HEK293 (cell line): ENCODE measurements at regions not wholly inside any gene's neighbourhood (a gene's known extent, or its start where the extent isn't known, plus 50 kb on each side); places are given as distances from the start of the nearest gene placed in this dataset.

Experiments
- CTCF ChIA-PET: fragments of 350-600 bp; formaldehyde crosslinking; extraction: SDS; loops from one replicate; lab custom pipeline; 2021; ENCODE audit warnings: antibody characterized with exemption; lab: Yijun Ruan, JAX
- POLR2A ChIA-PET: fragments of 300-600 bp; formaldehyde crosslinking; extraction: SDS; loops from one replicate; lab custom pipeline; 2020; ENCODE audit warnings: antibody characterized with exemption, inconsistent platforms; lab: Yijun Ruan, JAX
- H3K27ac ChIP-seq: fragments of 200-500 bp; sonication (Bioruptor generic); 2 replicates; pipeline ENCODE4 v1.5.1; 2014; ENCODE audit warnings: low read depth, low read length, control low read depth, inconsistent platforms; ENCODE audit errors: extremely low read depth
- H3K36me3 ChIP-seq, 2 experiments: fragments of 200-500 bp in 1 of 2; sonication (Bioruptor generic) in 1 of 2; 1 replicate in 1 of 2; 2 replicates in 1 of 2; pipeline ENCODE4 v1.5.1; 2014 to 2017; ENCODE audit warnings: inconsistent platforms in 2 of 2, low read length in 2 of 2; ENCODE audit not compliant: control insufficient read depth in 2 of 2, insufficient read depth in 1 of 2
- H3K4me1 ChIP-seq: fragments of 200-500 bp; sonication (Bioruptor generic); 2 replicates; pipeline ENCODE4 v1.5.1; 2014; ENCODE audit warnings: mild to moderate bottlenecking, low read length, inconsistent platforms; ENCODE audit not compliant: control insufficient read depth, insufficient read depth
- H3K4me3 ChIP-seq: 2 replicates; pipeline ENCODE4 v1.5.1; 2011; ENCODE audit warnings: low read depth, mild to moderate bottlenecking, control low read depth, low read length, moderate library complexity
- H3K9me3 ChIP-seq: fragments of 200-500 bp; sonication (Bioruptor generic); 2 replicates; pipeline ENCODE4 v1.5.1; 2014; ENCODE audit warnings: low read depth, low read length, inconsistent platforms; ENCODE audit not compliant: control insufficient read depth, insufficient read depth
- FEZF1 ChIP-seq: fragments of 450-650 bp; formaldehyde crosslinking; IDR thresholded peaks from 2 replicates; pipeline ENCODE4 v1.5.1; 2016; ENCODE audit warnings: missing biosample characterization, missing genetic modification characterization
- WT1 ChIP-seq: fragments of 450-650 bp; formaldehyde crosslinking; IDR thresholded peaks from 2 replicates; pipeline ENCODE4 v1.5.1; 2016; ENCODE audit warnings: missing biosample characterization, missing genetic modification characterization
- ZBTB17 ChIP-seq: fragments of 450-650 bp; formaldehyde crosslinking; IDR thresholded peaks from 2 replicates; pipeline ENCODE4 v1.5.1; 2016; ENCODE audit warnings: missing biosample characterization, missing genetic modification characterization
- ZBTB48 ChIP-seq: fragments of 450-650 bp; formaldehyde crosslinking; IDR thresholded peaks from 2 replicates; pipeline ENCODE4 v1.5.1; 2016; ENCODE audit warnings: missing biosample characterization, missing genetic modification characterization
- ZFHX2 ChIP-seq: fragments of 450-650 bp; formaldehyde crosslinking; conservative IDR thresholded peaks from 2 replicates; pipeline ENCODE4 v1.5.1; 2016; ENCODE audit warnings: missing biosample characterization, missing genetic modification characterization
- ZNF114 ChIP-seq: fragments of 450-650 bp; formaldehyde crosslinking; IDR thresholded peaks from 2 replicates; pipeline ENCODE4 v1.5.0; 2017; ENCODE audit warnings: missing biosample characterization, missing genetic modification characterization
- ZNF132 ChIP-seq: fragments of 450-650 bp; formaldehyde crosslinking; IDR thresholded peaks from 2 replicates; pipeline ENCODE4 v1.5.1; 2017; ENCODE audit warnings: missing biosample characterization, missing genetic modification characterization, borderline replicate concordance
- ZNF140 ChIP-seq: fragments of 450-650 bp; formaldehyde crosslinking; IDR thresholded peaks from 2 replicates; pipeline ENCODE4 v1.5.1; 2016; ENCODE audit warnings: missing biosample characterization, missing genetic modification characterization
- ZNF146 ChIP-seq: fragments of 450-650 bp; formaldehyde crosslinking; IDR thresholded peaks from 2 replicates; pipeline ENCODE4 v1.5.1; 2016; ENCODE audit warnings: missing biosample characterization, missing genetic modification characterization
- ZNF169 ChIP-seq: fragments of 450-650 bp; formaldehyde crosslinking; IDR thresholded peaks from 2 replicates; pipeline ENCODE4 v1.5.1; 2016; ENCODE audit warnings: missing biosample characterization, missing genetic modification characterization
- ZNF2 ChIP-seq: fragments of 450-650 bp; formaldehyde crosslinking; IDR thresholded peaks from 2 replicates; pipeline ENCODE4 v1.5.1; 2016; ENCODE audit warnings: missing biosample characterization, missing genetic modification characterization
- ZNF214 ChIP-seq: fragments of 450-650 bp; formaldehyde crosslinking; IDR thresholded peaks from 2 replicates; pipeline ENCODE4 v1.5.1; 2017; ENCODE audit warnings: missing biosample characterization, mild to moderate bottlenecking, missing genetic modification characterization, borderline replicate concordance
- ZNF239 ChIP-seq: fragments of 450-650 bp; formaldehyde crosslinking; IDR thresholded peaks from 2 replicates; pipeline ENCODE4 v1.5.1; 2016; ENCODE audit warnings: missing biosample characterization, missing genetic modification characterization
- ZNF274 ChIP-seq, 2 experiments: fragments of 200-500 bp in 1 of 2; fragments of 450-650 bp in 1 of 2; sonication (Bioruptor generic) in 1 of 2; formaldehyde crosslinking in 1 of 2; IDR thresholded peaks; 2 replicates each; pipeline versions ENCODE4 v1.5.1 to v1.6.1; 2014 to 2016; ENCODE audit warnings: borderline replicate concordance in 1 of 2, inconsistent platforms in 1 of 2, low read length in 1 of 2, missing biosample characterization in 1 of 2, missing genetic modification characterization in 1 of 2
- ZNF354C ChIP-seq: fragments of 450-650 bp; formaldehyde crosslinking; IDR thresholded peaks from 2 replicates; pipeline ENCODE4 v1.5.1; 2016; ENCODE audit warnings: missing biosample characterization, missing genetic modification characterization, low read depth, borderline replicate concordance
- ZNF37A ChIP-seq: fragments of 450-650 bp; IDR thresholded peaks from 2 replicates; pipeline ENCODE4 v1.5.1; 2018; ENCODE audit warnings: missing biosample characterization, missing genetic modification characterization
- ZNF423 ChIP-seq: fragments of 450-650 bp; formaldehyde crosslinking; IDR thresholded peaks from 2 replicates; pipeline ENCODE4 v1.5.1; 2016; ENCODE audit warnings: missing biosample characterization, missing genetic modification characterization
- ZNF621 ChIP-seq: fragments of 450-650 bp; formaldehyde crosslinking; IDR thresholded peaks from 2 replicates; pipeline ENCODE4 v1.5.1; 2017; ENCODE audit warnings: missing biosample characterization, missing genetic modification characterization
- ZNF626 ChIP-seq: fragments of 450-650 bp; sonication (Bioruptor Pico); formaldehyde crosslinking; IDR thresholded peaks from 2 replicates; pipeline ENCODE4 v1.5.1; 2018; ENCODE audit warnings: missing biosample characterization, missing genetic modification characterization, inconsistent platforms
- ZNF76 ChIP-seq: fragments of 450-650 bp; formaldehyde crosslinking; IDR thresholded peaks from 2 replicates; pipeline ENCODE4; 2016; ENCODE audit warnings: low read depth, missing biosample characterization, missing genetic modification characterization, borderline replicate concordance
- ZNF768 ChIP-seq: fragments of 450-650 bp; formaldehyde crosslinking; IDR thresholded peaks from 2 replicates; pipeline ENCODE4 v1.5.1; 2018; ENCODE audit warnings: missing biosample characterization, mild to moderate bottlenecking, missing genetic modification characterization
- ZNF830 ChIP-seq: fragments of 450-650 bp; IDR thresholded peaks from 2 replicates; pipeline ENCODE4 v1.5.0; 2018; ENCODE audit warnings: missing biosample characterization, missing genetic modification characterization, low read depth, mild to moderate bottlenecking, moderate library complexity
- TF ChIP-seq, protein P1 (sequence below): fragments of 450-650 bp; formaldehyde crosslinking; IDR thresholded peaks from 2 replicates; pipeline ENCODE4 v1.5.1; 2016; ENCODE audit warnings: missing biosample characterization, missing genetic modification characterization
- TF ChIP-seq, protein P2 (sequence below): fragments of 450-650 bp; formaldehyde crosslinking; IDR thresholded peaks from 2 replicates; pipeline ENCODE4 v1.5.1; 2016; ENCODE audit warnings: missing biosample characterization, missing genetic modification characterization
- TF ChIP-seq, protein P3 (sequence below): fragments of 450-650 bp; formaldehyde crosslinking; IDR thresholded peaks from 2 replicates; pipeline ENCODE4 v1.5.1; 2017; ENCODE audit warnings: missing biosample characterization, missing genetic modification characterization
- TF ChIP-seq, protein P4 (sequence below): fragments of 450-650 bp; formaldehyde crosslinking; IDR thresholded peaks from 2 replicates; pipeline ENCODE4 v1.5.1; 2016; ENCODE audit warnings: missing biosample characterization, missing genetic modification characterization
- TF ChIP-seq, protein P5 (sequence below): fragments of 450-650 bp; formaldehyde crosslinking; IDR thresholded peaks from 2 replicates; pipeline ENCODE4 v1.5.1; 2017; ENCODE audit warnings: missing biosample characterization, missing genetic modification characterization
- TF ChIP-seq, protein P6 (sequence below): fragments of 450-650 bp; formaldehyde crosslinking; IDR thresholded peaks from 2 replicates; pipeline ENCODE4 v1.5.1; 2016; ENCODE audit warnings: missing biosample characterization, missing genetic modification characterization

DNA sequence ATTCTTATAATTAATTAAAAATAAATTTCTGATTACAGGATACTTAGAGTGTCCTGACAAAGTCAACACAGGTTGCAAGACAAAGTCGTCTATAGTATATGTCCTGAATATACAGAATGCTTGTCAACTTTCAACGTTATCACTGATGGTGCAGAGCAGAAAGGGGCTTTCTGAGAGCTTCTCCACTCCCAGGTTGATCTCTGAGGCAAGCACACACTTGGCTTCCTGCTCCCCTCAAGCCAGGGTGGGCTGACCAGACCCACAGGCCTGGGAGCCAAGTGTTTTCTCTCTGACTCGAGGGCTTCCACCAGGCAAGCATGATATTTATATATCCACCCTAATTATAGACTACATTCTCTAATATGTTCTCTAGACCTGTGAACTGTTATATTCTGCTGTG lies 448.9 kb downstream of the SH2D4B start:
- Histone ChIP-seq H3K36me3 (no peaks in the 10 kb centered on the region), H3K9me3 (no peaks in the 10 kb centered on the region), H3K4me1 (no peaks in the 10 kb centered on the region), H3K27ac (no peak overlapping the region), H3K4me3 (no peak overlapping the region)
- TF ChIP-seq ZNF146 (tag by site-specific recombination) (no peak), ZNF132 (tag by site-specific recombination) (no peak), ZNF140 (no peak), WT1 (no peak), ZNF214 (tag by site-specific recombination) (no peak), ZNF37A (tag by site-specific recombination) (no peak), ZNF423 (tag by site-specific recombination) (no peak), ZNF239 (tag by site-specific recombination) (no peak), ZNF621 (tag by site-specific recombination) (no peak), ZNF768 (no peak), ZNF114 (tag by site-specific recombination) (no peak), ZBTB48 (no peak)
- TF ChIP-seq, protein P1, sequence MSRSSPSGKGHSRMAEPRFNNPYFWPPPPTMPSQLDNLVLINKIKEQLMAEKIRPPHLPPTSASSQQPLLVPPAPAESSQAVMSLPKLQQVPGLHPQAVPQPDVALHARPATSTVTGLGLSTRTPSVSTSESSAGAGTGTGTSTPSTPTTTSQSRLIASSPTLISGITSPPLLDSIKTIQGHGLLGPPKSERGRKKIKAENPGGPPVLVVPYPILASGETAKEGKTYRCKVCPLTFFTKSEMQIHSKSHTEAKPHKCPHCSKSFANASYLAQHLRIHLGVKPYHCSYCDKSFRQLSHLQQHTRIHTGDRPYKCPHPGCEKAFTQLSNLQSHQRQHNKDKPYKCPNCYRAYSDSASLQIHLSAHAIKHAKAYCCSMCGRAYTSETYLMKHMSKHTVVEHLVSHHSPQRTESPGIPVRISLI (tag by site-specific recombination), result no peak
- TF ChIP-seq, protein P2, sequence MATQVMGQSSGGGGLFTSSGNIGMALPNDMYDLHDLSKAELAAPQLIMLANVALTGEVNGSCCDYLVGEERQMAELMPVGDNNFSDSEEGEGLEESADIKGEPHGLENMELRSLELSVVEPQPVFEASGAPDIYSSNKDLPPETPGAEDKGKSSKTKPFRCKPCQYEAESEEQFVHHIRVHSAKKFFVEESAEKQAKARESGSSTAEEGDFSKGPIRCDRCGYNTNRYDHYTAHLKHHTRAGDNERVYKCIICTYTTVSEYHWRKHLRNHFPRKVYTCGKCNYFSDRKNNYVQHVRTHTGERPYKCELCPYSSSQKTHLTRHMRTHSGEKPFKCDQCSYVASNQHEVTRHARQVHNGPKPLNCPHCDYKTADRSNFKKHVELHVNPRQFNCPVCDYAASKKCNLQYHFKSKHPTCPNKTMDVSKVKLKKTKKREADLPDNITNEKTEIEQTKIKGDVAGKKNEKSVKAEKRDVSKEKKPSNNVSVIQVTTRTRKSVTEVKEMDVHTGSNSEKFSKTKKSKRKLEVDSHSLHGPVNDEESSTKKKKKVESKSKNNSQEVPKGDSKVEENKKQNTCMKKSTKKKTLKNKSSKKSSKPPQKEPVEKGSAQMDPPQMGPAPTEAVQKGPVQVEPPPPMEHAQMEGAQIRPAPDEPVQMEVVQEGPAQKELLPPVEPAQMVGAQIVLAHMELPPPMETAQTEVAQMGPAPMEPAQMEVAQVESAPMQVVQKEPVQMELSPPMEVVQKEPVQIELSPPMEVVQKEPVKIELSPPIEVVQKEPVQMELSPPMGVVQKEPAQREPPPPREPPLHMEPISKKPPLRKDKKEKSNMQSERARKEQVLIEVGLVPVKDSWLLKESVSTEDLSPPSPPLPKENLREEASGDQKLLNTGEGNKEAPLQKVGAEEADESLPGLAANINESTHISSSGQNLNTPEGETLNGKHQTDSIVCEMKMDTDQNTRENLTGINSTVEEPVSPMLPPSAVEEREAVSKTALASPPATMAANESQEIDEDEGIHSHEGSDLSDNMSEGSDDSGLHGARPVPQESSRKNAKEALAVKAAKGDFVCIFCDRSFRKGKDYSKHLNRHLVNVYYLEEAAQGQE (tag by site-specific recombination), result no peak
- TF ChIP-seq, protein P3, sequence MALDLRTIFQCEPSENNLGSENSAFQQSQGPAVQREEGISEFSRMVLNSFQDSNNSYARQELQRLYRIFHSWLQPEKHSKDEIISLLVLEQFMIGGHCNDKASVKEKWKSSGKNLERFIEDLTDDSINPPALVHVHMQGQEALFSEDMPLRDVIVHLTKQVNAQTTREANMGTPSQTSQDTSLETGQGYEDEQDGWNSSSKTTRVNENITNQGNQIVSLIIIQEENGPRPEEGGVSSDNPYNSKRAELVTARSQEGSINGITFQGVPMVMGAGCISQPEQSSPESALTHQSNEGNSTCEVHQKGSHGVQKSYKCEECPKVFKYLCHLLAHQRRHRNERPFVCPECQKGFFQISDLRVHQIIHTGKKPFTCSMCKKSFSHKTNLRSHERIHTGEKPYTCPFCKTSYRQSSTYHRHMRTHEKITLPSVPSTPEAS, result no peak
- TF ChIP-seq, protein P4, sequence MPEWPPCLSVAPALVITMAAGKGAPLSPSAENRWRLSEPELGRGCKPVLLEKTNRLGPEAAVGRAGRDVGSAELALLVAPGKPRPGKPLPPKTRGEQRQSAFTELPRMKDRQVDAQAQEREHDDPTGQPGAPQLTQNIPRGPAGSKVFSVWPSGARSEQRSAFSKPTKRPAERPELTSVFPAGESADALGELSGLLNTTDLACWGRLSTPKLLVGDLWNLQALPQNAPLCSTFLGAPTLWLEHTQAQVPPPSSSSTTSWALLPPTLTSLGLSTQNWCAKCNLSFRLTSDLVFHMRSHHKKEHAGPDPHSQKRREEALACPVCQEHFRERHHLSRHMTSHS, result no peak
- ChIA-PET CTCF (no interaction called here), POLR2A (no interaction called here)

DNA sequence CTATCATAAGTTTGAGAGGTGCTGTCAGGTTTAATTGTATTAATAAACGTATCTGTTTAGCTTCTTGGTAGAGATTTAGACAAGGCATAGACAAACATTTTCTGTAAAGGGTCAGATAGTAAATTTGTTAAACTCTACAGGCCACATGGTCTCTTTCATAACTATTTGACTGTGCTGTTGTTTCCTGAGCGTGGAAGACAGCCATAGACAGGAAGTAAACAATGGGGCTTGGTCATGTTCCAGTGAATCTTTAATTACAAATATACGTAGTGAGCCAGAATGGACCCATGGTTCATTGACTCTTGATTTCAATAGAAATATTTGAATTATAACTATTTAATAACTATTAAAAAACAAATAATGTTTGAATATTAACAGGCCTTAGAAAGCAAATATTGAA lies 451.1 kb downstream of the SH2D4B start:
- Histone ChIP-seq H3K36me3 (no peaks in the 10 kb centered on the region), H3K27ac (no peak overlapping the region), H3K4me1 (no peaks in the 10 kb centered on the region), H3K4me3 (no peak overlapping the region), H3K9me3 (no peaks in the 10 kb centered on the region)
- ChIA-PET CTCF (no interaction called here), POLR2A (no interaction called here)
- TF ChIP-seq ZBTB17 (tag by site-specific recombination), result no peak
- TF ChIP-seq ZNF626 (tag by site-specific recombination), result no peak
- TF ChIP-seq FEZF1 (tag by site-specific recombination), result no peak
- TF ChIP-seq ZNF169 (tag by site-specific recombination), result no peak
- TF ChIP-seq, protein P5, sequence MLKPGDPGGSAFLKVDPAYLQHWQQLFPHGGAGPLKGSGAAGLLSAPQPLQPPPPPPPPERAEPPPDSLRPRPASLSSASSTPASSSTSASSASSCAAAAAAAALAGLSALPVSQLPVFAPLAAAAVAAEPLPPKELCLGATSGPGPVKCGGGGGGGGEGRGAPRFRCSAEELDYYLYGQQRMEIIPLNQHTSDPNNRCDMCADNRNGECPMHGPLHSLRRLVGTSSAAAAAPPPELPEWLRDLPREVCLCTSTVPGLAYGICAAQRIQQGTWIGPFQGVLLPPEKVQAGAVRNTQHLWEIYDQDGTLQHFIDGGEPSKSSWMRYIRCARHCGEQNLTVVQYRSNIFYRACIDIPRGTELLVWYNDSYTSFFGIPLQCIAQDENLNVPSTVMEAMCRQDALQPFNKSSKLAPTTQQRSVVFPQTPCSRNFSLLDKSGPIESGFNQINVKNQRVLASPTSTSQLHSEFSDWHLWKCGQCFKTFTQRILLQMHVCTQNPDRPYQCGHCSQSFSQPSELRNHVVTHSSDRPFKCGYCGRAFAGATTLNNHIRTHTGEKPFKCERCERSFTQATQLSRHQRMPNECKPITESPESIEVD (tag by site-specific recombination), result no peak
- no peak for TF ChIP-seq ZNF830 (tag by site-specific recombination)
- TF ChIP-seq ZNF354C (tag by site-specific recombination), result no peak
- no peak for TF ChIP-seq ZNF274 (IDR thresholded peaks at IDR 0.05; ENCODE audit: low read length)
- TF ChIP-seq ZNF274 (tag by site-specific recombination; IDR thresholded peaks at IDR 0.05; ENCODE audit: borderline replicate concordance), result no peak
- no peak for TF ChIP-seq ZNF76 (tag by site-specific recombination)
- no peak for TF ChIP-seq ZNF2
- TF ChIP-seq, protein P6, sequence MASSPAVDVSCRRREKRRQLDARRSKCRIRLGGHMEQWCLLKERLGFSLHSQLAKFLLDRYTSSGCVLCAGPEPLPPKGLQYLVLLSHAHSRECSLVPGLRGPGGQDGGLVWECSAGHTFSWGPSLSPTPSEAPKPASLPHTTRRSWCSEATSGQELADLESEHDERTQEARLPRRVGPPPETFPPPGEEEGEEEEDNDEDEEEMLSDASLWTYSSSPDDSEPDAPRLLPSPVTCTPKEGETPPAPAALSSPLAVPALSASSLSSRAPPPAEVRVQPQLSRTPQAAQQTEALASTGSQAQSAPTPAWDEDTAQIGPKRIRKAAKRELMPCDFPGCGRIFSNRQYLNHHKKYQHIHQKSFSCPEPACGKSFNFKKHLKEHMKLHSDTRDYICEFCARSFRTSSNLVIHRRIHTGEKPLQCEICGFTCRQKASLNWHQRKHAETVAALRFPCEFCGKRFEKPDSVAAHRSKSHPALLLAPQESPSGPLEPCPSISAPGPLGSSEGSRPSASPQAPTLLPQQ, result no peak
- no peak for TF ChIP-seq ZFHX2
